Heart left ventricle (tissue), 16 donors: ENCODE measurements at regions not wholly inside any gene's neighbourhood (a gene's known extent, or its start where the extent isn't known, plus 50 kb on each side); places are given as distances from the start of the nearest gene placed in this dataset.

Experiments
- ATAC-seq, 4 donors: fragments of 200-7000 bp; cut with Tn5 transposase; one replicate each; pipeline ENCODE4 v1.9.1; 2020 to 2022; ENCODE audit warnings: moderate library complexity in 4 of 4, mild to moderate bottlenecking in 3 of 4, moderate number of reproducible peaks in 1 of 4
- DNase-seq, 5 donors: peaks; one replicate each; pipeline ENCODE4 v3.0.0-alpha.2; 2020
- H3K27ac ChIP-seq, 12 donors: fragments of 200-600 bp; sonication (generic) in 4 of 12; one replicate each; pipeline versions ENCODE4 v1.5.0 to v1.8.0; 2016 to 2022; ENCODE audit warnings: mild to moderate bottlenecking in 2 of 12
- H3K27me3 ChIP-seq, 9 donors: fragments of 200-600 bp; sonication (generic) in 2 of 9; one replicate each; pipeline versions ENCODE4 v1.5.1 to v1.8.0; 2016 to 2022; ENCODE audit warnings: mild to moderate bottlenecking in 3 of 9
- H3K36me3 ChIP-seq, 9 donors: fragments of 200-600 bp; sonication (generic) in 2 of 9; one replicate each; pipeline versions ENCODE4 v1.5.0 to v1.8.0; 2018 to 2022; ENCODE audit warnings: mild to moderate bottlenecking in 2 of 9
- H3K4me1 ChIP-seq, 12 donors: fragments of 200-600 bp; sonication (generic) in 4 of 12; one replicate each; pipeline versions ENCODE4 v1.5.0 to v1.8.0; 2016 to 2022; ENCODE audit warnings: mild to moderate bottlenecking in 3 of 12
- H3K4me3 ChIP-seq, 12 donors: fragments of 200-600 bp; sonication (generic) in 4 of 12; one replicate each; pipeline versions ENCODE4 v1.5.0 to v1.8.0; 2017 to 2022; ENCODE audit warnings: mild to moderate bottlenecking in 9 of 12, moderate library complexity in 4 of 12
- H3K9me3 ChIP-seq, 12 donors: fragments of 200-600 bp; sonication (generic) in 4 of 12; one replicate each; pipeline versions ENCODE4 v1.5.0 to v1.8.0; 2016 to 2022; ENCODE audit warnings: mild to moderate bottlenecking in 1 of 12
- CTCF ChIP-seq, 12 donors: fragments of 200-600 bp; sonication (generic) in 4 of 12; IDR thresholded peaks; one replicate each; pipeline versions ENCODE4 v1.5.0 to v1.8.0; 2018 to 2022; ENCODE audit warnings: antibody characterized with exemption in 12 of 12, mild to moderate bottlenecking in 5 of 12
- POLR2A ChIP-seq, 2 donors: fragments of 450-650 bp; IDR thresholded peaks; one replicate each; pipeline ENCODE4 v1.6.1; 2017; ENCODE audit warnings: antibody characterized with exemption in 2 of 2, mild to moderate bottlenecking in 2 of 2, moderate library complexity in 2 of 2
- whole genome bisulfite sequencing, 4 donors: extraction: QIAGEN DNeasy Blood & Tissue Kit in 2 of 4; methylation state at CpG; one replicate each; pipeline versions ENCODE4 v1.1.5 to v1.1.7; 2013 to 2018; 5-methylcytosine and 5-hydroxymethylcytosine counted together
- intact Hi-C, 10 donors: fragments of 100-400 bp; cut with DNase I; formaldehyde crosslinking; loops; one replicate each; pipeline versions ENCODE4 v1.11.1 to v1.14.2; 2022
- donor health status: ischemic (EF 13 %, LVEDD 7.1; RV severe dilation, severe dysfunction).
- donor health status: healthy with polysubstance abuse.
- donor health status: DM: no; HTN: yes; CAD: no.
- donor health status: DM: no; HTN: no; CAD: no.
- donor health status: ischemic (EF 25% LVEDD 6.9; RV normal size, moderate dysfunction).
- donor health status: ischemic (EF 25% LVEDD 5.7; RV mildly dilated, moderate dysfunction).
- donor health status: healthy.
- donor health status: DM: yes; HTN: yes; CAD: no.
- donor health status: ischemic (EF 35%, LVEDD 5.7; RV mildly dilated, moderate dysfunction).
- donor health status: nonischemic (EF 11% LVEDD 7.7; RV severe dilation, severe dysfunction).
- donor health status: DM: yes; HTN: yes; CAD: no.
- donor health status: PGD.
- donor health status: ischemic (EF 29% LVEDD 5.4; RV normal size, mild dysfunction).
- donor health status: nonischemic (EF 23%, LVEDD 6.1; RV moderate dilation, normal function).

GRCh38 chr14:101456246-101457175 lies 104.8 kb upstream of the DIO3 start:
- no peaks in the 10 kb centered on the region for H3K36me3 ChIP-seq
- H3K9me3 ChIP-seq: no peaks in the 10 kb centered on the region
- H3K27me3 ChIP-seq: peaks cover 34 to 91% (median 64%) of the 10 kb centered on the region in 9 donors
- peaks cover 0 to 21% (median 0%) of the 10 kb centered on the region in 12 donors for H3K4me1 ChIP-seq
- ATAC-seq: no peak
- no peak overlapping the region for H3K4me3 ChIP-seq
- intact Hi-C loops: no loop called here
- no peak for DNase-seq
- TF ChIP-seq CTCF (IDR thresholded peaks at IDR 0.05) (no peak), POLR2A (IDR thresholded peaks at IDR 0.05) (no peak)
- no peak overlapping the region for H3K27ac ChIP-seq
- WGBS, 4 donors: 11 to 17% (median 14%) methylated on average over 32 of the region's 32 CpGs

DNA sequence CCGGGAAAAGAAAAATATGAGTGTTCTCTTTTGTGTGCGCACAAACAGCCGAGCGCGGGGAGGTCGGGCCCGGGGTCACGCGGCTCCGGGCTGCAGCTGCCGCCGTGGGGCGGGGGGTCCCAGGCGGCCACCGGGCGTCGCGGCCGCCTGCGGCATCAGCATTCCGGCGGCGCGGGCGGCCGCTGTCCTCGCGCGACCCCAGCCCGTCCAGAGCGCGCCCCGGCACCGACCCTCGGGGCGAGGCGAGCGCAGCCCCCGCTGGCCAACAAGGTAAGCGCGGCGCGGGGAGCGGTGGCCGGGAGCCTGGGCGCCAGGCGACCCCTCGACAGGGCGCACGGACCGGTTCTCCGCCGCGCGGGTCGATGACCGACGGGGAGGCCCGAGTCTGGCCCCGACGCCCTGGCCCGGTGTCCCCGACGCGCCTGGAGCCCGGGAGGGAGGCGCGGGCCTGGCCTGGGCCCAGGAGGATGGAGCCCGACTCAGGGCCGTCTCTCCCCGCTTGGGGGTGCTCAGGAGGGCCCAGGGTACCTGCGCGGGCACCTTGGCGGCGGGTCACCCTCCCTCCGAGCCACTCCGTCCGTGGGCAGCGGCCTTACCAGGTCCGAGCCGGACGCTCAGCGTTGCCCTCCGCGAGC lies 103.9 kb upstream of the DIO3 start:
- TF ChIP-seq CTCF (IDR thresholded peaks at IDR 0.05) (no peak), POLR2A (IDR thresholded peaks at IDR 0.05) (no peak)

DNA sequence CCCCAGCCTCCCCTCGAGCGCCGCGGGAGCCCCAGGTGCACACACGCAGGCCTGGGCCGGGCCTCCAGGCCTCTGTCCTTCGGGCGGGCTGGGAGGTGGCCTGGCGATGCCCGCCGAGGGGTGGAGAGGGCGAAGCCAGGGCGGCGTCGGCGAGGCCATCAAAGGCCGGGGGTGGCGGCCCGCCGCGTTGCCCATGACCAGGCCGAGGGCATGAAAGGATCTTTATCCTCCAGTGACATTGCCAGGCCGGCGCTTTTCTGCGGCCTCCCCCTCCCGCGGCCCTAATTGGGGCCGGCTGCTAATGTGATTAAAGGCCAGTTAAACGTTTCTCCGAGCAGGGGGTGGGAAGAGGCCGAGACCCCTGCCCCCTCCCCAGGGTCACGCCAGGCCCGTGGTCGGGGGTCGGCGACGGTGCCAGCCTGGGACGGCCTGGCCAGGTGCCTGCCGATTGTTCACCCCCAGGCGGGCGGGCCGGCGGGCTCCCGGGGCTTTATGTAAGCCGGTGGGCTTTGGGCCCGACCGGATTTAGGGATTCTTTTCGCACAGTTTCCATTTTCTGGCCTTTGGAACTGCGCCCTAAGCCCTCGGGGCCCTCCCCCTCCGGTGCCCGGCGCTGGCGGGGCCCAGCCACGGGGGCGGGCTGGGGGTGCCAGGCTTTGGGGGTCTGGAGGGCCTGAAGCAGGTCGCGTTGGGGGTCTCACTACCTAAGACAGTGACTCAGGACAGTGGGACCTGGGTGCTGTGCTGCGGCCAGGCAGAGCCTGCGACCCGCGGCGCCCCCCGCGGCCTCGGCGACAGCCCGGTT lies 103.2 kb upstream of the DIO3 start:
- peaks cover 36 to 95% (median 64%) of the 10 kb centered on the region in 9 donors for H3K27me3 ChIP-seq
- no peak overlapping the region for H3K4me3 ChIP-seq
- DNase-seq: no peak
- peak in 1 of 4 donors; percentile 27 for ATAC-seq
- 0 to 6% (median 4%) methylated on average over 6 to 68 of the region's 68 CpGs for WGBS, 4 donors
- H3K9me3 ChIP-seq: no peaks in the 10 kb centered on the region
- H3K4me1 ChIP-seq: peaks cover 0 to 21% (median 0%) of the 10 kb centered on the region in 12 donors
- TF ChIP-seq CTCF (IDR thresholded peaks at IDR 0.05): no peak
- TF ChIP-seq POLR2A (IDR thresholded peaks at IDR 0.05): no peak
- intact Hi-C loops: no loop called here
- H3K27ac ChIP-seq: no peak overlapping the region
- H3K36me3 ChIP-seq: no peaks in the 10 kb centered on the region

More for the DNA sequence above, 103.9 kb upstream of the DIO3 start:
- H3K4me3 ChIP-seq: no peak overlapping the region
- 2 to 5% (median 5%) methylated on average over 8 to 85 of the region's 85 CpGs for WGBS, 4 donors
- H3K4me1 ChIP-seq: peaks cover 0 to 21% (median 0%) of the 10 kb centered on the region in 12 donors
- no peak overlapping the region for H3K27ac ChIP-seq
- intact Hi-C loops: no loop called here
- ATAC-seq (no peak), DNase-seq (no peak)
- no peaks in the 10 kb centered on the region for H3K9me3 ChIP-seq
- H3K27me3 ChIP-seq: peaks cover 36 to 97% (median 64%) of the 10 kb centered on the region in 9 donors
- H3K36me3 ChIP-seq: no peaks in the 10 kb centered on the region
